Cardiac muscle cell (in vitro differentiated cells and primary cell): ENCODE measurements at regions not wholly inside any gene's neighbourhood (a gene's known extent, or its start where the extent isn't known, plus 50 kb on each side); places are given as distances from the start of the nearest gene placed in this dataset.
A peak's percentile ranks its signal among the peaks of the same experiment; 100 is the strongest.

Experiments
- DNase-seq, 2 donors: peaks; one replicate each; pipeline versions ENCODE4 v3.0.0 to v3.0.0-alpha.2; 2010 to 2017; ENCODE audit warnings: low read depth in 1 of 2, low spot score in 1 of 2
- H3K27ac ChIP-seq: fragments of 200-600 bp; sonication (generic); 2 replicates; pipeline ENCODE4 v1.5.1; 2016
- H3K27me3 ChIP-seq: fragments of 200-600 bp; sonication (generic); 2 replicates; pipeline ENCODE4 v1.6.0; 2016; ENCODE audit warnings: control low read depth
- H3K36me3 ChIP-seq: fragments of 200-600 bp; sonication (generic); 2 replicates; pipeline ENCODE4 v1.5.1; 2016; ENCODE audit warnings: control low read depth
- H3K4me1 ChIP-seq: fragments of 200-600 bp; sonication (generic); 2 replicates; pipeline ENCODE4 v1.8.1; 2017; ENCODE audit warnings: low read depth, mild to moderate bottlenecking, mixed run types
- H3K4me3 ChIP-seq: fragments of 200-600 bp; sonication (generic); 2 replicates; pipeline ENCODE4 v1.5.1; 2016; ENCODE audit warnings: mild to moderate bottlenecking
- H3K9me3 ChIP-seq: fragments of 200-600 bp; sonication (generic); 2 replicates; pipeline ENCODE4 v1.5.1; 2017; ENCODE audit warnings: low read depth, mild to moderate bottlenecking, control low read depth
- CTCF ChIP-seq: IDR thresholded peaks from 2 replicates; pipeline ENCODE4 v1.5.1; 2012; ENCODE audit warnings: low read depth, mild to moderate bottlenecking, low read length

DNA sequence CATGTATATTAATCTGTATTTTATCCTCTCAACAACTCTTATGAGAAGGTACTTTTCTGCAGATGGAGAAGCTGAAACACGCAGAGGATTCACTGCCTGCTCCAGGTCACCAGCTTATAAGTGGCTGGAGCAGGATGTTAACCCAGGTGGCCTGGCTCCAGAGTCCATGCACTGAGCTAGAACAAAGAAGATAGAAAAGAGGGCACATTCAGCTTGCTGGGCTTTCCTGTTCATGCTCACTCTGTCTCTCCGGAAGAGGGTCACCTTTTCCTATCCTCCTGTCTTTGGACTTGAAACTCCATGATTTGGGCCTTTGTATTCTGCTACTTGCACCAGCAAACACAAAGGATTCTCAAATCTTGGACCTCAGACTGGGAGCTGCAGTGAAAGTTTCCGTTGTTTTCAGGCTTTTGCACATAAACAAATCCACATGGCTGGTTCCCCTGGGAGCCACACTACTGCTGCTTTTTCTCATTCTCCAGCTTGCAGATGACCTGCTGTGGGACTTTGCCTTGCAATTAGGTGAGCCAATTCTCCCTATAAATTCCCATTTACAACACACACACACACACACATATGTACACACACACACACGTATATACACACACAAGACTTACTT is 117.3 kb upstream of the GRK3 start:
- H3K4me1 ChIP-seq: peaks cover 21% of the 10 kb centered on the region
- no peak overlapping the region for H3K4me3 ChIP-seq
- H3K9me3 ChIP-seq: no peaks in the 10 kb centered on the region
- no peak for TF ChIP-seq CTCF
- no peaks in the 10 kb centered on the region for H3K27me3 ChIP-seq
- no peak for DNase-seq
- no peaks in the 10 kb centered on the region for H3K36me3 ChIP-seq
- H3K27ac ChIP-seq: peak overlapping the region; percentile 4

GRCh38 chr22:25447686-25448434 is 116.6 kb upstream of the GRK3 start:
- Histone ChIP-seq H3K4me1 (peaks cover 21% of the 10 kb centered on the region), H3K36me3 (no peaks in the 10 kb centered on the region), H3K27me3 (no peaks in the 10 kb centered on the region), H3K4me3 (peak overlapping the region; percentile 88), H3K27ac (no peak overlapping the region), H3K9me3 (no peaks in the 10 kb centered on the region)
- peak; percentile 85 to 86 for DNase-seq
- TF ChIP-seq CTCF: peak; percentile 91

DNA sequence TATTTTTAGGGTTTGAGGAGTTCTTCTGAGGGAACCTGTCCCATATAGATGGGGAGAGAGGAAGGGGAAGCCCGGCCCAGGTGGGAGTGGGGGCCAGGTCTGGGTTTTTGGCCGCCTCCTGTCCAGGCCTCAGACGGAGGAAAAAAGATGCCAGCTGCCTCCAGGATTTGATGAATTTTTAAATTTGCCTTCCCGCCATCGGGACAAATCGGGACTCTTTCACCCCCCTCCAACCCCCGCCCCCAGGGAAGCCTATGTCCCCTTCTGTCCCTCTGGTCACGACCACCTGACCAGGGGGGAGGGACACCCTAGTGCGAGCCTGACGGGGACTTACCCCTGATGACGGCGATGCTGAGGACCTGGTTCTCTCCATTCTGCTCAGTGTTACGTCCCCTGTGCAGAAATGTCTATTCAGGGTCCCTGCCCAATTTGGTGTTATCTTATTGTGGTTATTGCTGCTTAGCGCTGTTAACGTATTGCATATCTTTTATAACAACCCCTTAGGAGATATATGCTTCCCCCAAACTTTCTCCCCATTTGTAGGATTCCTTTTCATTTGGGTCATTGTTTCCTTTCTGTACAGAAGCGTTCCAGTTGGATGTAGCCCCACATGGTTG is 115.9 kb upstream of the GRK3 start:
- Histone ChIP-seq H3K9me3 (no peaks in the 10 kb centered on the region), H3K4me3 (peak overlapping the region; percentile 88), H3K27ac (no peak overlapping the region), H3K36me3 (peaks cover under 1% of the 10 kb centered on the region), H3K27me3 (no peaks in the 10 kb centered on the region), H3K4me1 (peaks cover 20% of the 10 kb centered on the region)
- TF ChIP-seq CTCF: no peak
- DNase-seq: peak; percentile 24 to 35

GRCh38 chr22:25449781-25450317 is 114.6 kb upstream of the GRK3 start:
- peak overlapping the region; percentile 88 for H3K4me3 ChIP-seq
- H3K36me3 ChIP-seq: peaks cover 6% of the 10 kb centered on the region
- DNase-seq: no peak
- no peaks in the 10 kb centered on the region for H3K9me3 ChIP-seq
- H3K4me1 ChIP-seq: peaks cover 16% of the 10 kb centered on the region
- TF ChIP-seq CTCF: no peak
- H3K27ac ChIP-seq: no peak overlapping the region
- H3K27me3 ChIP-seq: no peaks in the 10 kb centered on the region

DNA sequence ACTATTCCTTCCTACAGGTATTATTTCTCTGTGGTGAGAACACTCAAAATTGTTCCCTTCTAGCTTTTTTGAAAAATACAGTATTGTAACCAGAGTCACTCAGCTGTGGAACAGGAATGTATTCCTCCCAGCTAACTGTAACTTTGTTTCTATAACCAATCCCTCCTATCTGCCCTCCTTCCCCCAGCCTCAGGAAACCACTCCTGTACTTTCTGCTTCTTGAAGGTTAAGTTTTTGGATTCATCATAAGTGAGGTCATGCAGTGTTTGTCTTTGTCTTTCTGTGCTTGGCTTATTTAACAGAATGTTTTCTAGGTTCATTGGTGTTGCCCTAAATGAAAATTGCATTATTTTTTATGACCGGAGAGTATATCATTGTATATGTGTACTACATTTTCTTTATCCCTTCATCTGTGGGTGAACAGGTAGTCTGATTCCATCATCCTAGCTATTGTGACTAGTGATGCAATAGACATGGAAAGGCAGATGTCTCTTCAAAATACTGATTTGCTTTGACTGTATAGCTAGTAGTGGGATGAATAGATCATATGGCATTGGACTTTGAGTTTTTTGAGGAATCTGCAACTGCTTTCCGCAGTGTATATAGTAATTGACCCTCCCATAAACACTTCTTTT is 112.9 kb upstream of the GRK3 start:
- Histone ChIP-seq H3K27ac (no peak overlapping the region), H3K36me3 (peaks cover 6% of the 10 kb centered on the region), H3K4me3 (no peak overlapping the region), H3K4me1 (peaks cover 16% of the 10 kb centered on the region), H3K9me3 (no peaks in the 10 kb centered on the region), H3K27me3 (no peaks in the 10 kb centered on the region)
- no peak for TF ChIP-seq CTCF
- no peak for DNase-seq
